ENCODE measurements at regions not wholly inside any gene's neighbourhood (a gene's known extent, or its start where the extent isn't known, plus 50 kb on each side); places are given as distances from the start of the nearest gene placed in this dataset.

GRCh38 chr13:22836475-22836874 is 344.3 kb upstream of the SGCG start:
- TF ChIP-seq CTCF (IDR thresholded peaks at IDR 0.05) (no peak), POLR2A (IDR thresholded peaks at IDR 0.05) (no peak)
